ENCODE measurements at regions not wholly inside any gene's neighbourhood (a gene's known extent, or its start where the extent isn't known, plus 50 kb on each side); places are given as distances from the start of the nearest gene placed in this dataset.

GRCh38 chr3:124520970-124521369, 209.3 kb upstream of the UMPS start:
- TF ChIP-seq, protein P1, sequence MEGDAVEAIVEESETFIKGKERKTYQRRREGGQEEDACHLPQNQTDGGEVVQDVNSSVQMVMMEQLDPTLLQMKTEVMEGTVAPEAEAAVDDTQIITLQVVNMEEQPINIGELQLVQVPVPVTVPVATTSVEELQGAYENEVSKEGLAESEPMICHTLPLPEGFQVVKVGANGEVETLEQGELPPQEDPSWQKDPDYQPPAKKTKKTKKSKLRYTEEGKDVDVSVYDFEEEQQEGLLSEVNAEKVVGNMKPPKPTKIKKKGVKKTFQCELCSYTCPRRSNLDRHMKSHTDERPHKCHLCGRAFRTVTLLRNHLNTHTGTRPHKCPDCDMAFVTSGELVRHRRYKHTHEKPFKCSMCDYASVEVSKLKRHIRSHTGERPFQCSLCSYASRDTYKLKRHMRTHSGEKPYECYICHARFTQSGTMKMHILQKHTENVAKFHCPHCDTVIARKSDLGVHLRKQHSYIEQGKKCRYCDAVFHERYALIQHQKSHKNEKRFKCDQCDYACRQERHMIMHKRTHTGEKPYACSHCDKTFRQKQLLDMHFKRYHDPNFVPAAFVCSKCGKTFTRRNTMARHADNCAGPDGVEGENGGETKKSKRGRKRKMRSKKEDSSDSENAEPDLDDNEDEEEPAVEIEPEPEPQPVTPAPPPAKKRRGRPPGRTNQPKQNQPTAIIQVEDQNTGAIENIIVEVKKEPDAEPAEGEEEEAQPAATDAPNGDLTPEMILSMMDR (IDR thresholded peaks at IDR 0.05; ENCODE audit: low read length): no peak
- no peak for TF ChIP-seq EZH2phosphoT487 (IDR thresholded peaks at IDR 0.05; ENCODE audit: low read length)
- TF ChIP-seq EZH2 (optimal IDR thresholded peaks at IDR 0.05; ENCODE audit: low read depth, low read length): no peak
